ENCODE measurements at regions not wholly inside any gene's neighbourhood (a gene's known extent, or its start where the extent isn't known, plus 50 kb on each side); places are given as distances from the start of the nearest gene placed in this dataset.

DNA sequence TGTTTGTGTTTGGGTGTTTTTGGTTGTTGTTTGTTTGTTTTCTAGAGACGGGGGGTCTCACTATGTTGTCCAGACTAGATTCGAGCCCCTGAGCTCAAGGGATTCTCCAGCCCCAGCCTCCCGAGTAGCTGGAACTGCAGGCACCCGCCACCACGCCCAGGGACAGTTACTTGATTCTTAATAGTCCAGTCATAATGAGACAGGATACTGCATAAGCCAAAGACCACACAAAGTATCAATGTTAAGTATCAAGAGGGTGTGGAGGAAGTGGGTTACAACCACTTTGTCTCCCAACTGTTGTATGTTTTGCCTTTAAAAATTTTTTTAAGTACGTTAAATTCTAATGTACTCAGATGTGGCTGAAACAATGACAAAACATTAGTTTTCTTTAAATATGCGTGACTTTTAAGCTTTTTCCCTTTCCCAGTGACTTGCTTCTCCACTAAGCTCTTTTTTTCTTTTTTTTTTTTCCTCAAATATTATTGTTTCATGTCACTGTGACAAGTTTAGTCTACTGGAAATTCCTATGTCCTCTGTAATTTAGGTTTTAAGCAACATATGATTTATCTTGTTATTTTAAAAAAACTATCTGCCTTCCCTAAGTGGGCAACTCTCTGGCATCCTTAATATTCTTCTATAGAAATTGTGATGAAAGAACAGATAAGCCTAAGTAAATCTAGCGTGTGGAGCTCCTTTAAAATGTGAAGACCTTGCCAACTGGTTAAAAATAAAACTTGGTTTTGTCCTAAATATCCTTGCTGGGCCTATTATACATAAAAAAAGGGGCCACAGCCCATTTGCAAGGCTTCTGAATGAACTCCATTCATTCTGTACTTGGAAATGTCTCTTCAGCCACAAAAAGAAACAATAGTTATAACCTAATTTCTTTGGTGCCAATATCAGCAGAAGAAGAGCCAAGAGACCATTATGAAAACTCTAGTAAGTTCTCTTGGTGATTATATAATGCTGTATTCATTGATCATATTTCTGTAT lies 56.2 kb upstream of the DPH5 start:
- no peak for TF ChIP-seq FOXK2 (IDR thresholded peaks at IDR 0.05)
- no peak for TF ChIP-seq FOXM1 (IDR thresholded peaks at IDR 0.05; ENCODE audit: borderline replicate concordance)
- TF ChIP-seq, protein P1, sequence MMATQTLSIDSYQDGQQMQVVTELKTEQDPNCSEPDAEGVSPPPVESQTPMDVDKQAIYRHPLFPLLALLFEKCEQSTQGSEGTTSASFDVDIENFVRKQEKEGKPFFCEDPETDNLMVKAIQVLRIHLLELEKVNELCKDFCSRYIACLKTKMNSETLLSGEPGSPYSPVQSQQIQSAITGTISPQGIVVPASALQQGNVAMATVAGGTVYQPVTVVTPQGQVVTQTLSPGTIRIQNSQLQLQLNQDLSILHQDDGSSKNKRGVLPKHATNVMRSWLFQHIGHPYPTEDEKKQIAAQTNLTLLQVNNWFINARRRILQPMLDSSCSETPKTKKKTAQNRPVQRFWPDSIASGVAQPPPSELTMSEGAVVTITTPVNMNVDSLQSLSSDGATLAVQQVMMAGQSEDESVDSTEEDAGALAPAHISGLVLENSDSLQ (IDR thresholded peaks at IDR 0.05), result no peak
- TF ChIP-seq ELF4 (IDR thresholded peaks at IDR 0.05), result no peak
- TF ChIP-seq CTBP1 (IDR thresholded peaks at IDR 0.05; ENCODE audit: borderline replicate concordance), result no peak
- no peak for TF ChIP-seq L3MBTL2 (conservative IDR thresholded peaks at IDR 0.05)
- no peak for TF ChIP-seq SUZ12 (IDR thresholded peaks at IDR 0.05)
- no peak for TF ChIP-seq SP1 (IDR thresholded peaks at IDR 0.05)
- no peak for TF ChIP-seq TARDBP (IDR thresholded peaks at IDR 0.05)
- no peak for TF ChIP-seq BHLHE40 (IDR thresholded peaks at IDR 0.05; ENCODE audit: borderline replicate concordance)
- TF ChIP-seq LEF1 (IDR thresholded peaks at IDR 0.05; ENCODE audit: borderline replicate concordance), result no peak
- TF ChIP-seq ZNF384 (IDR thresholded peaks at IDR 0.05), result no peak
- TF ChIP-seq ARNT (IDR thresholded peaks at IDR 0.05), result no peak
- no peak for TF ChIP-seq NFRKB (IDR thresholded peaks at IDR 0.05)

Data from HEK293T (cell line).